SK-N-SH (cell line): ENCODE measurements at regions not wholly inside any gene's neighbourhood (a gene's known extent, or its start where the extent isn't known, plus 50 kb on each side); places are given as distances from the start of the nearest gene placed in this dataset.

ENCODE experiments used
- CTCF ChIA-PET: fragments of 300-600, 350-600 bp; formaldehyde crosslinking; extraction: SDS; loops from one replicate; lab custom pipeline; 2021; lab: Yijun Ruan, JAX
- POLR2A ChIA-PET: fragments of 350-600 bp; sonication (Branson Sonifier 250); formaldehyde crosslinking; extraction: SDS; loops from one replicate; lab custom pipeline; 2020; ENCODE audit warnings: antibody characterized with exemption, inconsistent platforms; lab: Yijun Ruan, JAX
- DNase-seq: peaks from one replicate; pipeline ENCODE4 v3.0.0; 2012
- H2AFZ ChIP-seq: fragments of 200-600 bp; sonication (generic); 2 replicates; pipeline ENCODE4 v1.8.1; 2016; ENCODE audit warnings: antibody characterized with exemption, mild to moderate bottlenecking, low read depth
- H3F3A ChIP-seq: fragments of 200-600 bp; sonication (generic); replicated peaks from 2 replicates; pipeline ENCODE3; 2016; ENCODE audit warnings: antibody characterized with exemption, mild to moderate bottlenecking; ENCODE audit not compliant: insufficient read depth
- H3K27ac ChIP-seq, 2 experiments: fragments of 200-500 bp in 1 of 2; fragments of 200-600 bp in 1 of 2; sonication (Bioruptor generic) in 1 of 2; sonication (generic), shearing (Covaris generic) in 1 of 2; 2 replicates each; pipeline versions ENCODE4 v1.5.1 to v1.6.1; 2014 to 2016; ENCODE audit warnings: low read depth in 2 of 2, inconsistent platforms in 1 of 2, low read length in 1 of 2, mild to moderate bottlenecking in 1 of 2, mixed read lengths in 1 of 2
- H3K27me3 ChIP-seq: fragments of 200-600 bp; sonication (generic), shearing (Covaris generic); 2 replicates; pipeline ENCODE4 v1.6.1; 2016; ENCODE audit warnings: mixed run types; ENCODE audit not compliant: insufficient read depth
- H3K36me3 ChIP-seq, 2 experiments: fragments of 200-500 bp in 1 of 2; fragments of 200-600 bp in 1 of 2; sonication (Bioruptor generic) in 1 of 2; sonication (generic) in 1 of 2; replicated peaks in 1 of 2; 2 replicates each; pipeline versions ENCODE3 to v1.5.1; 2014 to 2016; ENCODE audit warnings: low read length in 1 of 2, mild to moderate bottlenecking in 1 of 2; ENCODE audit not compliant: insufficient read depth in 2 of 2, control insufficient read depth in 1 of 2
- H3K4me1 ChIP-seq, 2 experiments: fragments of 200-500 bp in 1 of 2; fragments of 200-600 bp in 1 of 2; sonication (Bioruptor generic) in 1 of 2; sonication (generic), shearing (Covaris generic) in 1 of 2; 2 replicates each; pipeline versions ENCODE4 v1.5.1 to v1.6.1; 2014 to 2016; ENCODE audit warnings: low read depth in 1 of 2, low read length in 1 of 2, mixed run types in 1 of 2; ENCODE audit not compliant: insufficient read depth in 2 of 2, control insufficient read depth in 1 of 2
- H3K4me2 ChIP-seq: fragments of 200-600 bp; sonication (generic), shearing (Covaris generic); 2 replicates; pipeline ENCODE4 v1.6.1; 2017; ENCODE audit warnings: mixed run types
- H3K4me3 ChIP-seq, 2 experiments: fragments of 200-500 bp in 1 of 2; fragments of 200-600 bp in 1 of 2; sonication (Bioruptor generic) in 1 of 2; sonication (generic), shearing (Covaris generic) in 1 of 2; 2 replicates each; pipeline versions ENCODE4 v1.5.1 to v1.8.1; 2014 to 2016; ENCODE audit warnings: low read depth in 2 of 2, inconsistent platforms in 1 of 2, low read length in 1 of 2, mild to moderate bottlenecking in 1 of 2, mixed read lengths in 1 of 2, moderate library complexity in 1 of 2
- H3K79me2 ChIP-seq: fragments of 200-600 bp; sonication (generic); 2 replicates; pipeline ENCODE4 v1.8.1; 2017; ENCODE audit warnings: mild to moderate bottlenecking; ENCODE audit not compliant: insufficient read depth
- H3K9ac ChIP-seq: fragments of 200-600 bp; sonication (generic); 2 replicates; pipeline ENCODE4 v1.6.1; 2017; ENCODE audit warnings: mixed run types
- H3K9me2 ChIP-seq: fragments of 200-600 bp; sonication (generic); 2 replicates; pipeline ENCODE4 v1.6.1; 2017; ENCODE audit warnings: mixed run types
- H3K9me3 ChIP-seq: fragments of 200-600 bp; sonication (generic); 2 replicates; pipeline ENCODE4 v1.6.1; 2017; ENCODE audit warnings: mixed run types, mild to moderate bottlenecking, moderate library complexity
- H4K20me1 ChIP-seq: fragments of 200-600 bp; sonication (generic); 2 replicates; pipeline ENCODE4 v1.6.1; 2017; ENCODE audit warnings: mild to moderate bottlenecking, mixed run types; ENCODE audit not compliant: insufficient read depth
- CTCF ChIP-seq: fragments of 200-600 bp; sonication (generic); IDR thresholded peaks from 2 replicates; pipeline ENCODE4 v1.6.1; 2017; ENCODE audit warnings: antibody characterized with exemption, mild to moderate bottlenecking, moderate library complexity
- EZH2phosphoT487 ChIP-seq: fragments of 200-600 bp; sonication (generic); IDR thresholded peaks from 2 replicates; pipeline ENCODE4 v1.6.1; 2017; ENCODE audit warnings: low read depth, mixed run types, mild to moderate bottlenecking, antibody characterized with exemption, moderate library complexity, borderline replicate concordance
- FOSL2 ChIP-seq: IDR thresholded peaks from 2 replicates; pipeline ENCODE4 v1.4.0; 2012; ENCODE audit warnings: low read depth, mild to moderate bottlenecking, moderate library complexity, borderline replicate concordance
- IRF3 ChIP-seq: fragments of 150-350 bp; IDR thresholded peaks from 2 replicates; pipeline ENCODE4 v1.6.1; 2016; ENCODE audit warnings: mild to moderate bottlenecking, low read depth, low read length
- RAD21 ChIP-seq: IDR thresholded peaks from 2 replicates; pipeline ENCODE4 v1.6.1; 2012; ENCODE audit warnings: mild to moderate bottlenecking, low read length
- REST ChIP-seq: IDR thresholded peaks from 2 replicates; pipeline ENCODE4 v1.6.1; 2012; ENCODE audit warnings: mild to moderate bottlenecking, low read depth, low read length, moderate library complexity
- SMC3 ChIP-seq: IDR thresholded peaks from 2 replicates; pipeline ENCODE4 v1.6.1; 2012; ENCODE audit warnings: low read depth, low read length, improper control_type of control experiment
- WGBS: methylation state at CpG from one replicate; pipeline ENCODE4 v1.1.6; 2017; ENCODE audit warnings: low lambda C conversion rate; 5-methylcytosine and 5-hydroxymethylcytosine counted together

- POLR2A ChIA-PET: no interaction called here
- CTCF ChIA-PET: interaction anchor here (0.7 kb wide), 1 partner anchor 461 kb away, joined by 3 read pairs; no protein-coding TSS in a partner anchor
- no peak overlapping the region for H3K4me3 ChIP-seq
- H3K9me3 ChIP-seq: no peaks in the 10 kb centered on the region
- no peaks in the 10 kb centered on the region for H3K4me1 ChIP-seq
- H3K4me2 ChIP-seq: no peak overlapping the region
- no peaks in the 10 kb centered on the region; the same call in 1 of the 2 replicates for H3K27me3 ChIP-seq
- H3K9ac ChIP-seq: no peak overlapping the region
- no peaks in the 10 kb centered on the region for H3F3A ChIP-seq
- H2AFZ ChIP-seq: no peak overlapping the region
- H3K79me2 ChIP-seq: no peaks in the 10 kb centered on the region
- WGBS: 23% methylated on average over 3 of the region's 3 CpGs
- H3K27ac ChIP-seq: no peak overlapping the region; a peak in 1 of 4 replicates
- TF ChIP-seq EZH2phosphoT487 (no peak), REST (no peak), IRF3 (no peak), FOSL2 (no peak)
- no peaks in the 10 kb centered on the region for H3K36me3 ChIP-seq
- H3K9me2 ChIP-seq: no peaks in the 10 kb centered on the region
- DNase-seq: no peak
- no peaks in the 10 kb centered on the region for H4K20me1 ChIP-seq
These were observed 834.4 kb upstream of the MBL2 start for GRCh38 chr10:53606981-53607380.

GRCh38 chr10:53601260-53601875 lies 828.8 kb upstream of the MBL2 start:
- CTCF ChIA-PET: interaction anchor here (0.6 to 1.2 kb wide), 5 partner anchors 207 to 717 kb away, joined by 3 to 6 read pairs (median 3); no protein-coding TSS in a partner anchor
- H3K4me1 ChIP-seq: no peaks in the 10 kb centered on the region
- H3K4me2 ChIP-seq: no peak overlapping the region
- H3K4me3 ChIP-seq: peak overlapping the region in 1 of 2 experiments; percentile 47; a peak in 1 of 4 replicates
- no peak overlapping the region for H3K9ac ChIP-seq
- H3K36me3 ChIP-seq: no peaks in the 10 kb centered on the region
- H3K9me2 ChIP-seq: no peaks in the 10 kb centered on the region
- WGBS: 18% methylated on average over 11 of the region's 11 CpGs
- DNase-seq: peak; percentile 14
- H4K20me1 ChIP-seq: no peaks in the 10 kb centered on the region
- POLR2A ChIA-PET: no interaction called here
- TF ChIP-seq SMC3: peak; percentile 58
- TF ChIP-seq CTCF: peak; percentile 96
- no peak for TF ChIP-seq FOSL2
- peak; percentile 90 for TF ChIP-seq RAD21
- no peaks in the 10 kb centered on the region for H3K9me3 ChIP-seq
- no peaks in the 10 kb centered on the region for H3F3A ChIP-seq
- H3K27me3 ChIP-seq: no peaks in the 10 kb centered on the region
- no peaks in the 10 kb centered on the region for H3K79me2 ChIP-seq
- H3K27ac ChIP-seq: no peak overlapping the region; a peak in 1 of 4 replicates
- H2AFZ ChIP-seq: peak overlapping the region; percentile 12
